IMR-90 (cell line): ENCODE measurements at regions not wholly inside any gene's neighbourhood (a gene's known extent, or its start where the extent isn't known, plus 50 kb on each side); places are given as distances from the start of the nearest gene placed in this dataset.

Source experiments
- ATAC-seq: fragments of 200-7000 bp; cut with Tn5 transposase; 2 replicates; pipeline ENCODE4 v1.9.1; 2020; ENCODE audit warnings: low read depth, mild to moderate bottlenecking, moderate library complexity
- BruUV-seq: library from RNA; stranded (reverse); fragments of 400-500 nt; replicated peaks from 2 replicates; lab custom pipeline; 2021; lab: Mats Ljungman, UMichigan
- CTCF ChIA-PET: fragments of 300-600 bp; formaldehyde crosslinking; extraction: SDS; loops from one replicate; lab custom pipeline; 2021; ENCODE audit warnings: antibody characterized with exemption; lab: Yijun Ruan, JAX
- POLR2A ChIA-PET: fragments of 300-600 bp; sonication (Branson Sonifier 250); formaldehyde crosslinking; loops from one replicate; lab custom pipeline; 2022; ENCODE audit warnings: antibody characterized with exemption; ENCODE audit not compliant: unreplicated experiment; lab: Charles Lee
- DNase-seq: peaks from one replicate; pipeline ENCODE4 v3.0.0; 2013
- H2AFZ ChIP-seq: replicated peaks from 2 replicates; pipeline ENCODE3; 2013; ENCODE audit warnings: low read length, mild to moderate bottlenecking; ENCODE audit not compliant: poor library complexity
- H2AK5ac ChIP-seq: 2 replicates; pipeline ENCODE4 v1.6.1; 2013; ENCODE audit warnings: low read depth, low read length, inconsistent platforms
- H2AK9ac ChIP-seq: replicated peaks from 2 replicates; pipeline ENCODE3; 2013; ENCODE audit warnings: mild to moderate bottlenecking, low read depth, low read length, moderate library complexity; ENCODE audit not compliant: poor library complexity
- H2BK120ac ChIP-seq: 2 replicates; pipeline ENCODE4 v1.6.1; 2013; ENCODE audit warnings: low read depth, low read length, inconsistent platforms
- H2BK15ac ChIP-seq: 3 replicates; pipeline ENCODE4 v1.6.1; 2013; ENCODE audit warnings: low read depth, low read length, inconsistent platforms
- H2BK20ac ChIP-seq: 2 replicates; pipeline ENCODE4 v1.6.1; 2013; ENCODE audit warnings: low read depth, mild to moderate bottlenecking, inconsistent platforms, low read length, moderate library complexity
- H2BK5ac ChIP-seq: 2 replicates; pipeline ENCODE4 v1.6.1; 2013; ENCODE audit warnings: mild to moderate bottlenecking, low read depth, low read length, inconsistent platforms; ENCODE audit not compliant: poor library complexity, severe bottlenecking
- H3K14ac ChIP-seq: replicated peaks from 2 replicates; pipeline ENCODE4 v1.6.1; 2013; ENCODE audit warnings: low read depth, low read length, inconsistent platforms
- H3K18ac ChIP-seq: 2 replicates; pipeline ENCODE4 v1.6.1; 2013; ENCODE audit warnings: low read depth, low read length, control low read depth
- H3K23ac ChIP-seq: 2 replicates; pipeline ENCODE4 v1.6.1; 2013; ENCODE audit warnings: low read depth, low read length, inconsistent platforms
- H3K27ac ChIP-seq: 2 replicates; pipeline ENCODE4 v1.5.1; 2013; ENCODE audit warnings: mild to moderate bottlenecking, control low read depth, low read length; ENCODE audit not compliant: insufficient read depth
- H3K27me3 ChIP-seq: 2 replicates; pipeline ENCODE4 v1.6.1; 2013; ENCODE audit warnings: low read length; ENCODE audit not compliant: control insufficient read depth, insufficient read depth
- H3K36me3 ChIP-seq: 2 replicates; pipeline ENCODE4 v1.6.1; 2013; ENCODE audit warnings: low read length, mixed read lengths; ENCODE audit not compliant: control insufficient read depth, insufficient read depth
- H3K4ac ChIP-seq: 2 replicates; pipeline ENCODE4 v1.6.1; 2013; ENCODE audit warnings: low read depth, low read length, inconsistent platforms
- H3K4me1 ChIP-seq: 2 replicates; pipeline ENCODE4 v1.6.1; 2013; ENCODE audit warnings: low read length, mixed read lengths; ENCODE audit not compliant: control insufficient read depth, insufficient read depth
- H3K4me2 ChIP-seq: 2 replicates; pipeline ENCODE4 v1.6.1; 2013; ENCODE audit warnings: low read depth, mild to moderate bottlenecking, control low read depth, low read length, moderate library complexity
- H3K4me3 ChIP-seq: 2 replicates; pipeline ENCODE4 v1.5.1; 2013; ENCODE audit warnings: low read depth, mild to moderate bottlenecking, control low read depth, low read length, moderate library complexity; ENCODE audit not compliant: insufficient read depth
- H3K56ac ChIP-seq: 2 replicates; pipeline ENCODE4 v1.6.1; 2013; ENCODE audit warnings: low read length, inconsistent platforms; ENCODE audit not compliant: insufficient read depth; ENCODE audit errors: extremely low read depth
- H3K79me1 ChIP-seq, 2 experiments: 2 replicates each; pipeline ENCODE4 v1.6.1; 2013; ENCODE audit warnings: low read length in 2 of 2, inconsistent platforms in 1 of 2, low read depth in 1 of 2
- H3K9ac ChIP-seq: 2 replicates; pipeline ENCODE4 v1.6.1; 2013; ENCODE audit warnings: low read depth, low read length, control low read depth
- H3K9me1 ChIP-seq: 2 replicates; pipeline ENCODE4 v1.6.1; 2013; ENCODE audit warnings: low read length, inconsistent platforms; ENCODE audit not compliant: insufficient read depth
- H3K9me3 ChIP-seq: 2 replicates; pipeline ENCODE4 v1.6.1; 2013; ENCODE audit warnings: low read length; ENCODE audit not compliant: control insufficient read depth, insufficient read depth
- H4K20me1 ChIP-seq: 2 replicates; pipeline ENCODE4 v1.6.1; 2013; ENCODE audit warnings: low read length, inconsistent platforms; ENCODE audit not compliant: insufficient read depth
- H4K5ac ChIP-seq: 2 replicates; pipeline ENCODE4 v1.6.1; 2013; ENCODE audit warnings: mild to moderate bottlenecking, low read depth, low read length, control low read depth
- H4K8ac ChIP-seq, 2 experiments: 2 replicates each; pipeline ENCODE4 v1.6.1; 2013; ENCODE audit warnings: low read depth in 2 of 2, low read length in 2 of 2, control low read depth in 1 of 2, inconsistent platforms in 1 of 2
- H4K91ac ChIP-seq: 2 replicates; pipeline ENCODE4 v1.6.1; 2013; ENCODE audit warnings: low read depth, low read length, inconsistent platforms; ENCODE audit not compliant: insufficient read depth
- BHLHE40 ChIP-seq: fragments of 150-350 bp; IDR thresholded peaks from 2 replicates; pipeline ENCODE4 v1.6.1; 2016; ENCODE audit warnings: mild to moderate bottlenecking, low read depth, low read length
- CEBPB ChIP-seq: IDR thresholded peaks from 2 replicates; pipeline ENCODE4 v1.6.1; 2012; ENCODE audit warnings: low read depth, low read length, improper control_type of control experiment
- CHD1 ChIP-seq: IDR thresholded peaks from 2 replicates; pipeline ENCODE4 v1.6.1; 2012; ENCODE audit warnings: low read depth, low read length, improper control_type of control experiment
- CTCF ChIP-seq: conservative IDR thresholded peaks from 2 replicates; pipeline ENCODE4 v1.5.1; 2012; ENCODE audit warnings: mild to moderate bottlenecking, low read depth, low read length, improper control_type of control experiment
- ELK1 ChIP-seq: fragments of 150-350 bp; IDR thresholded peaks from 2 replicates; pipeline ENCODE4 v1.6.1; 2016; ENCODE audit warnings: low read depth, mild to moderate bottlenecking, low read length, moderate library complexity, borderline replicate concordance
- FOS ChIP-seq: fragments of 150-350 bp; IDR thresholded peaks from 2 replicates; pipeline ENCODE4 v1.6.1; 2016; ENCODE audit warnings: low read depth, low read length
- MAFK ChIP-seq: IDR thresholded peaks from 2 replicates; pipeline ENCODE4 v1.6.1; 2012; ENCODE audit warnings: low read depth, low read length, improper control_type of control experiment
- MAZ ChIP-seq: IDR thresholded peaks from 2 replicates; pipeline ENCODE4 v1.6.1; 2012; ENCODE audit warnings: low read depth, mild to moderate bottlenecking, low read length, improper control_type of control experiment, moderate library complexity, borderline replicate concordance
- MXI1 ChIP-seq: IDR thresholded peaks from 2 replicates; pipeline ENCODE4 v1.6.1; 2012; ENCODE audit warnings: low read depth, mild to moderate bottlenecking, low read length, moderate library complexity, borderline replicate concordance
- NFE2L2 ChIP-seq: fragments of 150-350 bp; IDR thresholded peaks from 2 replicates; pipeline ENCODE4 v1.6.1; 2016; ENCODE audit warnings: low read depth, mild to moderate bottlenecking, low read length
- POLR2A ChIP-seq: IDR thresholded peaks from 2 replicates; pipeline ENCODE4 v1.6.1; 2012; ENCODE audit warnings: mild to moderate bottlenecking, low read depth, low read length
- RAD21 ChIP-seq: IDR thresholded peaks from 2 replicates; pipeline ENCODE4 v1.6.1; 2012; ENCODE audit warnings: low read length, improper control_type of control experiment
- RCOR1 ChIP-seq: IDR thresholded peaks from 2 replicates; pipeline ENCODE4 v1.6.1; 2012; ENCODE audit warnings: mild to moderate bottlenecking, low read length, improper control_type of control experiment; ENCODE audit not compliant: insufficient replicate concordance
- RFX5 ChIP-seq: IDR thresholded peaks from 2 replicates; pipeline ENCODE4 v1.8.0; 2012; ENCODE audit warnings: low read depth, mild to moderate bottlenecking, low read length, moderate library complexity
- SMC3 ChIP-seq: fragments of 150-350 bp; IDR thresholded peaks from 2 replicates; pipeline ENCODE4 v1.6.1; 2016; ENCODE audit warnings: low read depth, mild to moderate bottlenecking, antibody characterized with exemption, low read length, moderate library complexity
- WGBS, 2 experiments: methylation state at CpG; one replicate each; pipeline versions ENCODE4 v1.1.5 to v1.1.7; 2013; ENCODE audit warnings: missing lambda C conversion rate in 2 of 2; ENCODE audit not compliant: insufficient read length in 1 of 2; ENCODE audit errors: extremely low coverage in 2 of 2; 5-methylcytosine and 5-hydroxymethylcytosine counted together
- dilution Hi-C: fragments of 300-500 bp; cut with HindIII; formaldehyde crosslinking; loops from one replicate; pipeline ENCODE4 v1.14.3; 2018; ENCODE audit warnings: low sequenced_read_pairs; ENCODE audit not compliant: unreplicated experiment
- in situ Hi-C: fragments of 300-500 bp; cut with MboI; formaldehyde crosslinking; loops from 3 replicates; pipeline ENCODE4 v1.14.3; 2019; ENCODE audit warnings: low sequenced_read_pairs, inconsistent platforms, mixed read lengths
- intact Hi-C: fragments of 100-400 bp; cut with micrococcal nuclease; formaldehyde crosslinking; loops from 2 replicates; pipeline ENCODE4 v1.10.0; 2022

GRCh38 chr6:1251198-1252155 lies 60.4 kb upstream of the FOXQ1 start:
- H3K4me1 ChIP-seq = no peaks in the 10 kb centered on the region
- no peak overlapping the region for H3K14ac ChIP-seq
- dilution Hi-C loops (no loop called here), intact Hi-C loops (no loop called here), in situ Hi-C loops (no loop called here)
- WGBS, 2 experiments = 90% methylated on average over 2 of the region's 13 CpGs; no CpG with 5 or more reads in 1 of the 2 experiments
- no peak overlapping the region for H2BK20ac ChIP-seq
- H3K27ac ChIP-seq = no peak overlapping the region
- H3K4ac ChIP-seq = no peak overlapping the region
- DNase-seq (no peak), ATAC-seq (no peak)
- H2AK9ac ChIP-seq = no peak overlapping the region
- no peak overlapping the region for H4K91ac ChIP-seq
- H3K9me1 ChIP-seq = no peaks in the 10 kb centered on the region
- H3K9me3 ChIP-seq = no peaks in the 10 kb centered on the region
- H3K27me3 ChIP-seq = no peaks in the 10 kb centered on the region
- no peak overlapping the region for H4K8ac ChIP-seq
- BruUV-seq = no TSS peak
- H4K20me1 ChIP-seq = no peaks in the 10 kb centered on the region
- no peak overlapping the region for H2BK15ac ChIP-seq
- ChIA-PET CTCF (no interaction called here), POLR2A (no interaction called here)
- H3K4me3 ChIP-seq = no peak overlapping the region
- no peak overlapping the region for H2AFZ ChIP-seq
- no peak overlapping the region for H3K18ac ChIP-seq
- no peaks in the 10 kb centered on the region for H3K79me1 ChIP-seq
- H3K36me3 ChIP-seq = no peaks in the 10 kb centered on the region
- H3K4me2 ChIP-seq = no peak overlapping the region
- H3K9ac ChIP-seq = no peak overlapping the region
- H3K56ac ChIP-seq = no peak overlapping the region
- no peak overlapping the region for H4K5ac ChIP-seq
- H2AK5ac ChIP-seq = no peak overlapping the region
- H2BK120ac ChIP-seq = no peak overlapping the region
- H3K23ac ChIP-seq = no peak overlapping the region
- no peak overlapping the region for H2BK5ac ChIP-seq
- TF ChIP-seq MAFK (no peak), RCOR1 (no peak), CEBPB (no peak), FOS (no peak), BHLHE40 (no peak), CTCF (no peak), RFX5 (no peak), CHD1 (no peak), NFE2L2 (no peak), RAD21 (no peak), ELK1 (no peak), POLR2A (no peak), MXI1 (no peak), SMC3 (no peak), MAZ (no peak)
